ENCODE measurements at regions not wholly inside any gene's neighbourhood (a gene's known extent, or its start where the extent isn't known, plus 50 kb on each side); places are given as distances from the start of the nearest gene placed in this dataset.

DNA sequence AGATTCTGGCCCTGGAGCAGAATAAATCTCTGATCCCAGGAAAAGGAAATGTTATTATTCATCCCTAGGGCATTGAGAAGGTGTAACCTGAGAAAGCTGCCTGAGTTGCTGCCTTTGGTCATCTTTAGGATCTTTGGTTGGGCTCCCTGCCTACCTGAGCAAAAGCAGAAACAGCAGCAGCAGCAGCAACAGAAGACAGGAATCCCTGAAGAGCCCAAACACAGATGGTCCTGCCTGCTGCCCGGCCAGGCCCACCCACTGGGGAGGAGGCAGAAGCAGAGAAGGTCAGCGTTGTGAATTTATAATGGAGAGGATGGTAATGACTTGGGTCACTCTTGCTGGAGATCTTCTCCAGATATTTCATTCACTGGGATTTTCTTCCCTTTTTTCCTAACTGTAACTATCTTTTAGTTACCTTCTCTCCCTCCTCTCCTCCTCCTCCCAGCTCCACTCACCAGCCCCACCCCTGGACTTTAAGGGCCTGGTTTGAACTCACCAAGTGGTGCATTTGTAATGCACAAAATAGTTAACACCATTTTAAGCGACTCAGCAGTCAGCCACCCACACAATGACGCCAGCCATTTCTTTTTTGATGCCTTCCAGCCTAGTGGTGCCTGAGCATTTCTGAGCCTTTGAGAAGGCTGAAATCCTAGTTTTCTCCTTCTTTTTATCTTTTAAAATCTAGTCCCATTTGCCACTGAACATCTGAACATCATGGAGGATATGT, 91.7 kb downstream of the HSPH1 start:
- intact Hi-C loops (cut with DNase I): no loop called here
- Histone ChIP-seq H3K27me3 (no peaks in the 10 kb centered on the region), H3K9me3 (no peaks in the 10 kb centered on the region), H3K4me1 (no peaks in the 10 kb centered on the region), H3K36me3 (no peaks in the 10 kb centered on the region), H3K27ac (replicated peaks in 1 of 4) (no peak overlapping the region), H3K4me3 (no peak overlapping the region)
- TF ChIP-seq POLR2AphosphoS5 (IDR thresholded peaks at IDR 0.05) (no peak), POLR2A (IDR thresholded peaks at IDR 0.05; ENCODE audit: low read depth) (no peak), EP300 (IDR thresholded peaks at IDR 0.05) (no peak)
- TF ChIP-seq, protein P1, sequence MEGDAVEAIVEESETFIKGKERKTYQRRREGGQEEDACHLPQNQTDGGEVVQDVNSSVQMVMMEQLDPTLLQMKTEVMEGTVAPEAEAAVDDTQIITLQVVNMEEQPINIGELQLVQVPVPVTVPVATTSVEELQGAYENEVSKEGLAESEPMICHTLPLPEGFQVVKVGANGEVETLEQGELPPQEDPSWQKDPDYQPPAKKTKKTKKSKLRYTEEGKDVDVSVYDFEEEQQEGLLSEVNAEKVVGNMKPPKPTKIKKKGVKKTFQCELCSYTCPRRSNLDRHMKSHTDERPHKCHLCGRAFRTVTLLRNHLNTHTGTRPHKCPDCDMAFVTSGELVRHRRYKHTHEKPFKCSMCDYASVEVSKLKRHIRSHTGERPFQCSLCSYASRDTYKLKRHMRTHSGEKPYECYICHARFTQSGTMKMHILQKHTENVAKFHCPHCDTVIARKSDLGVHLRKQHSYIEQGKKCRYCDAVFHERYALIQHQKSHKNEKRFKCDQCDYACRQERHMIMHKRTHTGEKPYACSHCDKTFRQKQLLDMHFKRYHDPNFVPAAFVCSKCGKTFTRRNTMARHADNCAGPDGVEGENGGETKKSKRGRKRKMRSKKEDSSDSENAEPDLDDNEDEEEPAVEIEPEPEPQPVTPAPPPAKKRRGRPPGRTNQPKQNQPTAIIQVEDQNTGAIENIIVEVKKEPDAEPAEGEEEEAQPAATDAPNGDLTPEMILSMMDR (IDR thresholded peaks at IDR 0.05): no peak
- DNase-seq (ENCODE audit: extremely low spot score): no peak
- WGBS: 54% methylated on average over 4 of the region's 4 CpGs

DNA sequence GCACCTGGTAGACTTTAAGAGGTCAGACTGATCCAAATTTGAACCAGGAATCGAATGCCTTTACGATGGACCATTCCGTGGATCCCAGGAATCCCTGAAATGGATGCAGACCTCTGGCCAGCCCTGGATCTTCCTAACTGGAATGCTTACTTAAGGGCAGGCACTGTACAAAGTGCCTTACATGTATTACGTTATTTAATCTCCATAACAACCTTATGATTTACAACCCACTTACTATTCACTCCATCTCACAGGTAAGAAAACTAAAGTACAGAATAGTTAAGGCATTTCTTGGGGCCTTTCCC, 93.6 kb downstream of the HSPH1 start:
- Histone ChIP-seq H3K36me3 (no peaks in the 10 kb centered on the region), H3K27ac (replicated peaks in 1 of 4) (no peak overlapping the region), H3K4me3 (no peak overlapping the region), H3K9me3 (no peaks in the 10 kb centered on the region), H3K27me3 (no peaks in the 10 kb centered on the region), H3K4me1 (no peaks in the 10 kb centered on the region)
- no peak for DNase-seq (ENCODE audit: extremely low spot score)
- intact Hi-C loops (cut with DNase I): no loop called here
- 83% methylated on average over 4 of the region's 4 CpGs for WGBS
- TF ChIP-seq POLR2AphosphoS5 (IDR thresholded peaks at IDR 0.05) (no peak), POLR2A (IDR thresholded peaks at IDR 0.05; ENCODE audit: low read depth) (no peak), EP300 (IDR thresholded peaks at IDR 0.05) (no peak)
- TF ChIP-seq, protein P1 (IDR thresholded peaks at IDR 0.05): no peak

DNA sequence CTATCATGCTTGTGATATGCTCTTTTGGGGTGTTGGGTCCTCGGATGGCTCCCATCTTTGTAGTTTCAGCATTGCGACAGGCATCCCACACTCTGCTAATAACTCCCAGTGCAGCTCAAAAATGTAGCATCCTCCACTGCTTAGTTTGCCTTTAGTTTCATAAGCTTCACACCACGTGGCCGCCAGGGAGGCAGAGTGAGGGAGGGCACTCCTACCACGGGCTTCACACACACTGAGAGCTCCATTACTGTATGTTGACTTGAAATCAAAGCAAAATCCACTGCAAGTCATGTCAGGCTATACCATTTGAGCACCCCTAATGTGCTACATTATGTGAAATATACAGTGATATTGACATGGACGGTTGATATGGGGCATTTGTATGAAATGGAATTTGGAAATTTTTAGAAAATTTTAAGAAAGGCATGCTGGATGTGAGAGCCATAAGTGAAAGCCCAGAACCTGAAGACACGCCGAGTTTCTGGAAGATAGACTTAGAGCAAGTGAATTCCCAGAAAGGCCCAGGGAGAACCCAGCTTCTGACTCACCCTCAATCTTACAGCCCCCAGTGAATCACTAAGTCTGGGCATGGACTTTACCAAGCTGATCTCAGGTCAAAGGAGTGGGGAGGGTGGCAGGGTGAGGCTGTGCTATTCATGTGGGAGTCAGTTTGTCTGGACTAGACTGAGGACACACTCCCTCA, 94.1 kb downstream of the HSPH1 start:
- WGBS: 84% methylated on average over 8 of the region's 8 CpGs
- TF ChIP-seq POLR2A (IDR thresholded peaks at IDR 0.05; ENCODE audit: low read depth) (no peak), POLR2AphosphoS5 (IDR thresholded peaks at IDR 0.05) (no peak)
- TF ChIP-seq, protein P1 (IDR thresholded peaks at IDR 0.05): no peak

DNA sequence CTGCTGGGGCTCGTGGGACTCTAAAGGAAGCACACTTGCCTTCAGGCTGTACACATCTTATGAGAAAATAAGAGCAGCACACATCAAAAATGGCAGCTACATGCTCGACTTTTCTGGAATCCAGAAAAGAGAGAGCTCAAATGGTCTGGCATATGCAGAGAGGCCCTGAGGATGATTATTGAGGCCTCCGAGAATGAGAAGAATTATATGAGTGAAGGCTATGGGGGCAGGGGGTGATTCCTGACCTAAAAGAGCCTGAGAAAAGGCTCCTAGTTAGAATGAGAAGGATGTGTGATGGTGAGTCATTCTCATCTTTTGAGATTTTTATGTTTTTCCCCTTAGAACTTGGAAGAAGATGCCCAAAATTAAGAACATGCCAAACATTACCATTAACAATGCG, 97.1 kb downstream of the HSPH1 start:
- Histone ChIP-seq H3K4me1 (no peaks in the 10 kb centered on the region), H3K36me3 (no peaks in the 10 kb centered on the region), H3K9me3 (no peaks in the 10 kb centered on the region), H3K4me3 (no peak overlapping the region), H3K27me3 (no peaks in the 10 kb centered on the region), H3K27ac (replicated peaks in 1 of 4) (no peak overlapping the region)
- no peak for DNase-seq (ENCODE audit: extremely low spot score)
- intact Hi-C loops (cut with DNase I): no loop called here
- WGBS: 87% methylated on average over 4 of the region's 4 CpGs
- TF ChIP-seq POLR2AphosphoS5 (IDR thresholded peaks at IDR 0.05): no peak
- TF ChIP-seq POLR2A (IDR thresholded peaks at IDR 0.05; ENCODE audit: low read depth): no peak
- TF ChIP-seq EP300 (IDR thresholded peaks at IDR 0.05): no peak
- TF ChIP-seq, protein P1 (IDR thresholded peaks at IDR 0.05): no peak

More for the DNA sequence above, 94.1 kb downstream of the HSPH1 start:
- no peaks in the 10 kb centered on the region for H3K27me3 ChIP-seq
- no peak overlapping the region for H3K27ac ChIP-seq (replicated peaks in 1 of 4)
- no peaks in the 10 kb centered on the region for H3K4me1 ChIP-seq
- H3K4me3 ChIP-seq: no peak overlapping the region
- H3K9me3 ChIP-seq: no peaks in the 10 kb centered on the region
- H3K36me3 ChIP-seq: no peaks in the 10 kb centered on the region
- DNase-seq (ENCODE audit: extremely low spot score): no peak
- intact Hi-C loops (cut with DNase I): no loop called here

Measured in esophagus muscularis mucosa (tissue), 4 donors.